GM19328 (cell line): ENCODE measurements at regions not wholly inside any gene's neighbourhood (a gene's known extent, or its start where the extent isn't known, plus 50 kb on each side); places are given as distances from the start of the nearest gene placed in this dataset.

Experiments used
- ATAC-seq: cut with Tn5 transposase; IDR thresholded peaks from one replicate; pipeline ENCODE4 v1.9.1; 2021; ENCODE audit warnings: mild to moderate bottlenecking, moderate library complexity; ENCODE audit not compliant: unreplicated experiment

GRCh38 chr1:113219377-113219776 lies 146.4 kb downstream of the LRIG2 start:
- no peak for ATAC-seq

- ATAC-seq, result no peak
Observed at GRCh38 chr1:113219828-113220227, 146.8 kb downstream of the LRIG2 start.

DNA sequence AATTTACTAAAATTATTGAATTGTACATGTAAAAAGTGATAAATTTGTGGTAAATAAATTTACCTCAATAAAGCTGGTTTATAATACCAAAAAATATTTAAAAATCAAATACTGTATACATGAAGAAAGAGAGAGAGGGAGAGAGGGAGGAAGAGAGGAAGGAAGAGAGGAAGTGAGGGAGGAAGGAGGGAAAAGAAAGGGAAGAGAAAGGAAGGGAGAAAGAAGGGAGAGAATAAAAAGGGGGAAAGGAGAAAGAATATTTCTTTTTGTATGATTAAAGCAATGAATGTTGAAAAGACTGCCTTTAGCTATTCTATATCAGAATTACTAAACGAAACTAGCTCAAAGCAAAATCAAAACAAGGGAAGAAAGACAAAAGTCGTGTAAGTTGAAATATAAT lies 150.0 kb downstream of the LRIG2 start:
- no peak for ATAC-seq

DNA sequence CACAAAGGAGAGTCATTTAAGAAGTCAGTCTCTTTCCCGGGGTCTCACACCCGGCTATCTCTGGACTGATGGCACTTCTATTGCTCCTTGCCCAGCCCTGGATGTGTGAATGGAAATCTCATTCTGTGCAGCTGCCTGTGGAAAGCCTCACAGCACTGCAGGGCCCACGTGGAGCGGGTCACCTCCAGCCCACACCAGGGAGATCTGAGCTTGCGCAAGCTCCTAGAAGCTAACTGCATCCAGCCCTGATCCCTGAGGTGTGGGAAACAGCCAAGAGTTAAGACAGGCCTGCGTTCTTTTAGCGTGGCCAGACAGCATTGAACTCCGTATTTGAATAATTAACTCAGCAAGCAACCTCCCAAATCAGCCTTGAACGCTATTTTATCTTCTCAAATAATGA lies 150.5 kb downstream of the LRIG2 start:
- no peak for ATAC-seq

GRCh38 chr1:113226148-113226547 lies 153.2 kb downstream of the LRIG2 start:
- ATAC-seq, result no peak

- ATAC-seq, result no peak
Observed at GRCh38 chr1:113231866-113232265, 158.4 kb upstream of the MAGI3 start.

GRCh38 chr1:113233441-113233840 lies 156.9 kb upstream of the MAGI3 start:
- ATAC-seq, result no peak

DNA sequence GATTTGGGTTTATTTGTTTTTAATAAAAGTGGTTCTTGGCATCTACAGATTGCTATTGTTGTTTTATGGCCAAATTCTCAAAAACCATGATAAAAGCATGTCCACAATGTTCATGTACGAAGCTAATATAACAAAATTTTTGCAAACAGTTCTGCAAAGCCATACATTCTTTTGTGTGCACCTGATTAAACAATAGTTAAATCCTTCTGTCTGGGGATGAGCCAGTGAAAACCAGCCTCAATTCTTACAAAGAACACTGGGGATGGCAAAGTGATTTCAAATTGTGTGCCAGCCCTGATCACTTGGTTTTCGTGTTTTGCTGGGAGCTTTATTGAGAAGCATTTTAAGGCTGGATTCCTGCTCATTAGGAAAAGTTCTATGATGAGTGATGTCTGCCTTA lies 149.1 kb upstream of the MAGI3 start:
- ATAC-seq, result no peak

GRCh38 chr1:113242481-113242880 lies 147.8 kb upstream of the MAGI3 start:
- no peak for ATAC-seq

GRCh38 chr1:113243529-113243928 lies 146.8 kb upstream of the MAGI3 start:
- ATAC-seq, result no peak

- no peak for ATAC-seq
Observed at GRCh38 chr1:113244112-113244820, 146.0 kb upstream of the MAGI3 start.

DNA sequence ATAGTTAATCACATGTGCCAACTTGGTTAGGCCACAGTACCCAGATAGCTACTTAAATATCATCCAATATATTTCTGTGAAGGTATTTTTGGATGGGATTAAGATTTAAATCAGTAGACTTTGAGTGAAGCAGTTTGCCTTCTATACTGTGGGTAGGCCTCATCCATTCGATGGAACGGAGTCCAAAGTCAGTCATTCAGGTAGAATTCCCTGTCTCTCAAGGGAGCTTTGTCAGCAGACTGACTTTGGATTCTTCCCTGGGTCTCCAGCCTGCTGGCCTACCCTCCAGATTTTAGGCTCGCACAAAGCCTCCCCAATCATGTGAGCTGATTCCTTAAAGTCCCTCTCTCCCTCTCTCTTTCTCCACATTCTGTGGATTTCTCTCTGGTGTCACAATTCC lies 145.1 kb upstream of the MAGI3 start:
- no peak for ATAC-seq

- ATAC-seq, result no peak
Observed at GRCh38 chr1:113246929-113247328, 143.4 kb upstream of the MAGI3 start.

DNA sequence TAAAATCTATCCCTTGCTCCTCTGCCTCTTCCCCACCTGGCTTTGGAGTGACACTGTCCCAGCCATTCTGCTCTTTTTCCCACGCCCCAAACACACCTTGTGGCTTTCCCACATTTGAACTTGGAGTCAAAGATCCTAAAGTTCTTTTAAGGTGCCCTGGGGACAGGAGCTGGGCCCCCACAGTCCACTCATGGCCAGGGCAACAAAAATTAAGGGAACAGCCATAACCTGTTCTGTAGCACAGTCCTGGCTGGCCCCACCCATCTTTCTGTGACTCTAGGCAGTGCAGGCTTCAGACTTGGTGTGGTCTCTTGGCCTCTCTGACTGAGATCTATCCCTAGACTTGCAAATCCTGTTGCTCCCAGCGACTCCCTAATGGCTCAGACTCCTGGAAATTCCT lies 143.0 kb upstream of the MAGI3 start:
- no peak for ATAC-seq

DNA sequence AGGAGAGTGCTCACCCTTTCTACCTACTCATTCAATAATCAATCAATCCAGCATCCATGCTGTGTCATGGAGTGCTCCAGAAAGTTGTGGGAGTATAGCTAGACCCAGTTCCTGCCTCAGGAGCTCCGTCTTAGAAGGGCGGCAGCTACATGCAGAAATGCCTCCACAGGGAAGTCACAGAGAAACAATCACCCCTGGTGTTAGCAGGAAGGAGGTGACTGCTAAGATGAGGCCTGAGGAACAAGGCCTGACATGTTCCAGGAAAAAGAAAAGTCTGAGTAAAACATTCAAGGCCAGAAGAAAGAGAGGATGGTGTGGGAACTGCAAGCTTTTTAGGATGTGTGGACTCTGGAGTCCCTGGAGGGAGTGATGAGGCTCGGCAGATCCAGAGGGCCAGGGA lies 142.5 kb upstream of the MAGI3 start:
- ATAC-seq, result no peak

GRCh38 chr1:113248494-113248893 lies 141.8 kb upstream of the MAGI3 start:
- no peak for ATAC-seq

DNA sequence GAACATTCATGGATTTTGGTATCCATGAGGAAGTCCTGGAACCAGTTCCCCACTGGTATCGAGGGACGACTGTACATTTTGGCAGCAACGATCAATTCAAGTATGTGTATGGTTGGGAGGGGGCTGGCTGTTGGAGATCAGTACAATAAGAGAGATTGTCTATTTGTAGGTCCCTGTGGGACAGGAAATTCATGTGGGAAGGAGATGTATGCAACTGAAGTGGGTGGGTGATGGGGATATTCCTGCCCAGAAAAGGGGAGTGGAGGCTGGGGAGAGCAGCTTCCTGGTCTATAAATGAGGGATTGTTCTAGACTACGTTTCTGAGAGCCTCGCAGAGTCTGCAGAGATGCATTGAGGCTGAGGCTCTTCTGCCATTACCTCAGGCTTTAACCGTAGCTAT lies 140.2 kb upstream of the MAGI3 start:
- ATAC-seq, result no peak

- ATAC-seq, result no peak
Observed at GRCh38 chr1:113252166-113252565, 138.1 kb upstream of the MAGI3 start.

DNA sequence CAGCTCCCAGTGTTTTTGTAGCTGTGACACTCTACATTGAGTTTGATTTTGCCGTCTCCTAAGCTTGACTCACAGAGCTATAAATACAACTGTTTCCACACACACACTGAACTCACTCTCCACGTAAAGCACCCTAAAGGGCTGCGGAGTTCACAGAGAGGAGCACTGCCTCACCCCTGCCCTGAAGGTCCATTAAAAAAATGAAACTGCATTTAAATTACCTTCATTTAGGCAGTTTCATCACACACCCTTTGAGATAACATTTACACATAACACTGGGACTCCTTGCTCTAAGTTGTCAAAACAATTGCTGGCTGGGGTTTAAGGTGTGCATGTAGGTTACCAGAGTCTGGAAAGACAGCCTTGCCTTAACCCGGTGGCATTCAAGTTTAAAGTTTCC lies 137.1 kb upstream of the MAGI3 start:
- ATAC-seq, result no peak

DNA sequence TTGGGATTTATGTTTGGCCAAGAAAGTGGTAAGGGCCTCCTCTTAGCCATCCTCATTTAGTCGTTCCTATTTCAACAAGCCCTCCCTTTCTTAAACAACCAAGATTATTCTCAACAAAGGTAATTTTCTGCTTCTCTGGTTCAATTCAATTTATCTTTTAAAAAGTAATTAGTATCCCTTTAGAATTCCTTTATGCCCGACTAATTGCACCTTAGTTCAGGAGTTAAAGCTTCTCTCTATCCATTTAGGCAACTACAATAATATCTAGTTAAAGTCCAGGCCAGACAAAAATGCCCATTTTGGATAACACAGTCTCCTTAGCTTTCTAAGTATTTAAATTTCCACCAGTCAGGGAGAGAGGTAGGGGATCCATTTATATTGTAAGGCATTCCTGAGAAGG lies 136.7 kb upstream of the MAGI3 start:
- no peak for ATAC-seq

- ATAC-seq, result no peak
Observed at GRCh38 chr1:113255038-113255719, 135.1 kb upstream of the MAGI3 start.

- no peak for ATAC-seq
Observed at GRCh38 chr1:113255720-113256347, 134.5 kb upstream of the MAGI3 start.
